ENCODE measurements at regions not wholly inside any gene's neighbourhood (a gene's known extent, or its start where the extent isn't known, plus 50 kb on each side); places are given as distances from the start of the nearest gene placed in this dataset.

GRCh38 chr16:85535352-85536072, 77.6 kb upstream of the GSE1 start (continued):
- TF ChIP-seq ZNF414 (CRISPR knock-in tag; IDR thresholded peaks at IDR 0.05) (peak; percentile 32; the same call in 1 of the 2 replicates), RFX1 (IDR thresholded peaks at IDR 0.05) (no peak), EED (CRISPR knock-in tag; IDR thresholded peaks at IDR 0.05) (no peak), NR0B2 (CRISPR knock-in tag; IDR thresholded peaks at IDR 0.05) (no peak), ZNF562 (CRISPR knock-in tag; IDR thresholded peaks at IDR 0.05; ENCODE audit: borderline replicate concordance) (no peak), GABPB1 (CRISPR knock-in tag; IDR thresholded peaks at IDR 0.05) (peak; percentile 52; the same call in 1 of the 2 replicates), HMG20B (CRISPR knock-in tag; conservative IDR thresholded peaks at IDR 0.05) (peak; percentile 99), MXI1 (IDR thresholded peaks at IDR 0.05; ENCODE audit: borderline replicate concordance, low read depth, low read length) (no peak), ZNF33B (CRISPR knock-in tag; IDR thresholded peaks at IDR 0.05) (peak; percentile 80), HNF4A (CRISPR knock-in tag; IDR thresholded peaks at IDR 0.05) (peak; percentile 97), ZBED4 (CRISPR knock-in tag; IDR thresholded peaks at IDR 0.05; ENCODE audit: borderline replicate concordance) (no peak; the same call in 1 of the 2 replicates), ERF (CRISPR knock-in tag; IDR thresholded peaks at IDR 0.05) (peak; percentile 88; the same call in 1 of the 2 replicates), ARID2 (CRISPR knock-in tag; IDR thresholded peaks at IDR 0.05; ENCODE audit: borderline replicate concordance) (no peak), GZF1 (CRISPR knock-in tag; IDR thresholded peaks at IDR 0.05) (0 out of 2 replicates have a peak, but pooled peaks have one; percentile 37), NFE2 (CRISPR knock-in tag; IDR thresholded peaks at IDR 0.05) (no peak), ZNF572 (CRISPR knock-in tag; IDR thresholded peaks at IDR 0.05) (no peak), ZNF180 (CRISPR knock-in tag; IDR thresholded peaks at IDR 0.05; ENCODE audit: borderline replicate concordance, low read depth) (no peak)
- TF ChIP-seq, protein P1, sequence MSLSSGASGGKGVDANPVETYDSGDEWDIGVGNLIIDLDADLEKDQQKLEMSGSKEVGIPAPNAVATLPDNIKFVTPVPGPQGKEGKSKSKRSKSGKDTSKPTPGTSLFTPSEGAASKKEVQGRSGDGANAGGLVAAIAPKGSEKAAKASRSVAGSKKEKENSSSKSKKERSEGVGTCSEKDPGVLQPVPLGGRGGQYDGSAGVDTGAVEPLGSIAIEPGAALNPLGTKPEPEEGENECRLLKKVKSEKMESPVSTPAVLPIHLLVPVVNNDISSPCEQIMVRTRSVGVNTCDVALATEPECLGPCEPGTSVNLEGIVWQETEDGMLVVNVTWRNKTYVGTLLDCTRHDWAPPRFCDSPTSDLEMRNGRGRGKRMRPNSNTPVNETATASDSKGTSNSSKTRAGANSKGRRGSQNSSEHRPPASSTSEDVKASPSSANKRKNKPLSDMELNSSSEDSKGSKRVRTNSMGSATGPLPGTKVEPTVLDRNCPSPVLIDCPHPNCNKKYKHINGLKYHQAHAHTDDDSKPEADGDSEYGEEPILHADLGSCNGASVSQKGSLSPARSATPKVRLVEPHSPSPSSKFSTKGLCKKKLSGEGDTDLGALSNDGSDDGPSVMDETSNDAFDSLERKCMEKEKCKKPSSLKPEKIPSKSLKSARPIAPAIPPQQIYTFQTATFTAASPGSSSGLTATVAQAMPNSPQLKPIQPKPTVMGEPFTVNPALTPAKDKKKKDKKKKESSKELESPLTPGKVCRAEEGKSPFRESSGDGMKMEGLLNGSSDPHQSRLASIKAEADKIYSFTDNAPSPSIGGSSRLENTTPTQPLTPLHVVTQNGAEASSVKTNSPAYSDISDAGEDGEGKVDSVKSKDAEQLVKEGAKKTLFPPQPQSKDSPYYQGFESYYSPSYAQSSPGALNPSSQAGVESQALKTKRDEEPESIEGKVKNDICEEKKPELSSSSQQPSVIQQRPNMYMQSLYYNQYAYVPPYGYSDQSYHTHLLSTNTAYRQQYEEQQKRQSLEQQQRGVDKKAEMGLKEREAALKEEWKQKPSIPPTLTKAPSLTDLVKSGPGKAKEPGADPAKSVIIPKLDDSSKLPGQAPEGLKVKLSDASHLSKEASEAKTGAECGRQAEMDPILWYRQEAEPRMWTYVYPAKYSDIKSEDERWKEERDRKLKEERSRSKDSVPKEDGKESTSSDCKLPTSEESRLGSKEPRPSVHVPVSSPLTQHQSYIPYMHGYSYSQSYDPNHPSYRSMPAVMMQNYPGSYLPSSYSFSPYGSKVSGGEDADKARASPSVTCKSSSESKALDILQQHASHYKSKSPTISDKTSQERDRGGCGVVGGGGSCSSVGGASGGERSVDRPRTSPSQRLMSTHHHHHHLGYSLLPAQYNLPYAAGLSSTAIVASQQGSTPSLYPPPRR (CRISPR knock-in tag; IDR thresholded peaks at IDR 0.05; ENCODE audit: borderline replicate concordance), result peak; percentile 98
- TF ChIP-seq, protein P2, sequence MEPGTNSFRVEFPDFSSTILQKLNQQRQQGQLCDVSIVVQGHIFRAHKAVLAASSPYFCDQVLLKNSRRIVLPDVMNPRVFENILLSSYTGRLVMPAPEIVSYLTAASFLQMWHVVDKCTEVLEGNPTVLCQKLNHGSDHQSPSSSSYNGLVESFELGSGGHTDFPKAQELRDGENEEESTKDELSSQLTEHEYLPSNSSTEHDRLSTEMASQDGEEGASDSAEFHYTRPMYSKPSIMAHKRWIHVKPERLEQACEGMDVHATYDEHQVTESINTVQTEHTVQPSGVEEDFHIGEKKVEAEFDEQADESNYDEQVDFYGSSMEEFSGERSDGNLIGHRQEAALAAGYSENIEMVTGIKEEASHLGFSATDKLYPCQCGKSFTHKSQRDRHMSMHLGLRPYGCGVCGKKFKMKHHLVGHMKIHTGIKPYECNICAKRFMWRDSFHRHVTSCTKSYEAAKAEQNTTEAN (CRISPR knock-in tag; conservative IDR thresholded peaks at IDR 0.05), result peak; percentile 92
